Stimulated activated CD4-positive, alpha-beta T cell treated with anti-CD3 and anti-CD28 coated beads, Interleukin-4, amount 100 ng/mL, for 48 hours (primary cell): ENCODE measurements at regions not wholly inside any gene's neighbourhood (a gene's known extent, or its start where the extent isn't known, plus 50 kb on each side); places are given as distances from the start of the nearest gene placed in this dataset.

ENCODE experiments used
- DNase-seq, 2 donors: peaks; one replicate each; pipeline ENCODE4 v3.0.0-alpha.2; 2020; ENCODE audit warnings: low read depth in 2 of 2

DNA sequence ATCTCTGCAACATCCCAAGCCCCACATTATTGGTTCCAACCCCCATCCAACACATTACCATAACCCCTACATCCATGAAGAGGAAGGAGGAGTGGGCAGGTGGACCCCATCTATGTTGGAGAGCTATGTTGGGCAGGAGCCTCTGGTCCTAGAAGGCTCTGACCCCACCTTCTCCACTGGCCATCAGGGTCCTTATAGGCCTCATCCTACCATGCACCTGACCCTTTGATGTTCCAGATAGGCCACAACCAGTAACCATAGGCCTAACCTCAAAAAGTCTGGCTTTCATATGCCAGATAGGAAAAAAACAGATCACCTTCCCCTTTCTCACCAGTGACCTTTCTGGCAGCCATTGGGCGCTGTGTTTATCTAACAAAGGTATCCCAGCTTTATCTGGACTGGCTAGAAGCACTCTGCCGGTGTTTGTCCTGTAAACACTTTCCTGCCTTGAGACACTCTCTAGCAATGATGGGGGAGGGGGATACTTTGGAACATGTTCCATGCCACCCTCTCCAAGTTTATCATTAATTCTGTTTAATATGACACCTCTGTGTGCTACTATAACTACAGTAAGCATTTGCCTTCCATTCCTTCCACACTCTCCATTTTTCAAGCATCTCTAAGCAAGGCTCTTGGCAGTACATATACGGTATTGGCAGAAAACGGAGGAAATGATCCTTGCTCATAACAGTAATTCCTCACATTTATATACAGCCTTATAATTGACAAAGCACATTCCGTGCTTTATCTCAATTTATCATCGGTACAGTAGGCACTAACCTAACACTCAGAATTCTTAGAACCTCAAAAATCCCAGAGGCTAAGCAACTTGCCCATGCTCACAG lies 377.1 kb downstream of the VPS13C start:
- DNase-seq, result no peak

DNA sequence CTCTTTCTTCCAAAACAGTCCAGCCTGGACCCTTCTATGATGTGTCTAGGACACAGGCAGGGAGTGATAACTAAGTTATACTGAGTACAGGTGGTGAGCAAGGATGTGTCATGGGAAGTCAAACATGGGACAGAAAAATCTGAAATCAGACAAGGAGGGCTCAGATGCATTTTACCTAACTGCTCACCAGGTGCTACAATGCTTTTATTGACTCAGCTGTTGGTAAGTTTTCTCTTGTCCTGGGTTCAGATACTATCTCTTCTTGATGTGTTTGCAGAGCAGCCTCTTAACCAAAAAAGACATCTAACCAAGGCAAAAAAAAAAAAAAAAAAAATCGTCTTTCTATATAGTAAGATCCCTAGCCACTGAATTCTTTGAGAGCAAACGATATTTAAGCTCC lies 378.6 kb downstream of the VPS13C start:
- DNase-seq, result no peak

DNA sequence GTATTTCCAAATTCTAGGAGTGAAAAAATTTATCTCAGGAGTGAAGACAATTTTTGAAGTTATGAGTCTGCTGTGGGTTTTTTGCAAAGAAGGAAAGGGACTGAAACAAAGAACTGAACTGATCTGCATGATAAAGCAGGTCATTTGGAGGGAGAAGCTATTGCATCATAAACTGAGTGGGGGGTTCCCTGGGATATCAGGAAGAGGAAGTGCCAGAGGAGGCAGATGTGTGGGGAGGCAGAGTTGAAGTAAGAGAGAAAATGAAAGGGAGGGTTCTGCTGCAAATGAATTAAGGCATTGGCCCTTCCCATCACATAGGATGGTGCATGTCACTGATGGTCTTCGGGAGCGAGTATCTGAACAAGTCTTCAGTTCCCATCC lies 379.2 kb downstream of the VPS13C start:
- no peak for DNase-seq

DNA sequence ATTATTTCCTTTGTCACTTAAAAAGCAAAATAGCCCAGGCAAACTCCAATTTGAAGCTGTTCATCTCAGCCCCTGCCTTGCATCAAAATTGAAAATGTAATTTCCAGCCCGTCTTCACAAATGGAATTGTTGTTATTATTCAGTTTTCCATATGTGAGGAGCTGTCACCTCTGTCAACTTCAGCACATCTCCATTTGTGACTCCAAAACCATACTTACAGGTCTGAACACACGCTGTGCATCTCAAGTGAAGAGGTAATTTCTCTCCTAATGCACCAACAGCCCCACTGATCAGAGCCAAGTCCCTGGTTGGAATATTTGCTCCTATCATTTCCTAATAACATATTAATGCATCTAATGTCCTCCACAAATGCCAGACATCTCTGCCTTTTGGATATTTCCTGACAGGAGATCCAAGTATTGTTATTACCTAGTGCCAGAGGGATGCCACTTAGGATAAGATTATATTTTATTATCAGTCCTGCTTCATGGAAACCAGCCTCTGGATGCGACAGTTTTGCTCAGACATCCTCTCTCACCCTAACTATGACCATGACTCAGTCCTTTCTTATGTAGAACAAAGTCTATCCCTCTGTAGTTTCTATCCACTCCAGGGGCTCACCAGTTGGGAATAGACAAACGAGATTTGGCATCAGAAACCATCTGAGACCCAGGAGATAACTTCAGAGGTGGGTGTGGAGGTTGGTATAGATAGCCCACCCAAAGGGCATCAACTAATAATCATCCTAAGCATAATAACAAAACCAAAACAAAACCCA lies 379.8 kb downstream of the VPS13C start:
- DNase-seq, result no peak

DNA sequence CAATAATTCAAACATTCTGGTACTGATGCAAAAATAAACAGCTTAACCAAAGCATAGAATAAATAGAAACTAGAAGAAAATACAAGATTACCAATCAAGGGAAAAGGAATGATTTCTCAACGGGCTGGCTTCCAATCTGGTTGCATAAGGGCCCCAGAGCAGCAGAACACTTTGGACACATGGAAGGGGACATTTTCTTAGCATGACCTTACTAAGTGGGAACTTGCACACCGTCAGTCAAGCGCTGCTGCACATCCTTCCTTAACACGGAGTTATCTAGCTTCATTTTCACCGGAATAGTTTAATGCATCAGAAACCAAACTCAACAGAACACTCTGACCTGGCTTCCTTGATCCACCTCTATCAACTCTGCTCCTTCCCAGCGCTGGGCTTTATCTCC lies 388.5 kb downstream of the VPS13C start:
- DNase-seq, result no peak

DNA sequence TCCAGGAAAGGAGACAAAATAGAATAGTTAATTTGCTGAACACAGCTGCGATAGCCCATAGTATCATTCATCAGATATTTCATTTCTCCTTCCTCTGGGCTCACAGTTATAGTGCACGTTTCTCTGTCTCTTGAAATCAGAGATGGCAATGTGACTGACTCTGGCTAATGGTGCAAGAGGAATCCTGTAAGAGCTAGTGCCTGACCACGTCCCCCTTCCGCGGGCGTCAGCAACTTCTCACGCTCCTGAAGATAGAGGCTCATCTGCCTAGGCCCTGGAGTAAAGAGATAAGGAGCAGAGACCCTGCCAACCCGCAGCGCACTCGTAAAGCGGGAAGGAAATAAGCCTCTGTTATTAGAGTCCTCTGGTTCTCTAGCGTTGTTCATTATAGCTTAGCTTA lies 391.8 kb downstream of the VPS13C start:
- DNase-seq, result no peak

DNA sequence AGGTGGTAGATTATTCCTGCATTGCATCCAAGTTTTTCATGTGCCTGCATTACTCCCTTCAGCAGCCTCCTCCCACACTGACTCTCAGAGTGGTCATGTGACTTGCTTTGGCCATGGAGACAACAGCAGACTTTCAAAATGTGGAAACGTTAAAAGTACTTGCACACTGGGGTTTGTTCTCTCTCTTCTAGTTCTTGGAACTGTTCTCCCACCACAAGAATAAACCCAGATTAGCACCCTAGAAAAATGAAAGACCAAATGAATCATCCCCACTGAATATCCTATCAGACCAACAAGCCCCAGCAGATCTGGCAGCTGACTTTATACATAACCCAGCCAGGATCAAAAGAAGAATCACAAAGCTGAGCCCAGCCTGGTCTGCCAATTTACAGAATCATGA lies 398.5 kb downstream of the VPS13C start:
- no peak for DNase-seq

DNA sequence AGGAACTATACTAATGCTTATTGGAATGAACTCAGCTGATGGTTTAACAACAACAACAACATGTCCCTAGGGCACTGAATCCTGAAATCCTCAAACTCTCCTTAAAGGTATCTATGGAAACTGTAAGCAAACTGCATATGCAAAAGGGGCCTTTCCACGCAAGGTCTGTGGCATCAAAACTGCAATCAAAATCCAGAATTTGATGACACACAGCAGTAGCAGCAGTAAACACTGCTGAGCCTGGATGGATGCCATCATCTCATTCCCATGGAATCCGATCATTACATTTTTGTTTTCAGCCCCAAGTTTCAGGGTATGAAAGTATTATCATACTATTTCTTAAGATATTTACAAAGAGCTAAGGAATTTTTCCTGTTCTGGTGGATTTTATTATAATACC lies 399.7 kb downstream of the VPS13C start:
- DNase-seq, result no peak

DNA sequence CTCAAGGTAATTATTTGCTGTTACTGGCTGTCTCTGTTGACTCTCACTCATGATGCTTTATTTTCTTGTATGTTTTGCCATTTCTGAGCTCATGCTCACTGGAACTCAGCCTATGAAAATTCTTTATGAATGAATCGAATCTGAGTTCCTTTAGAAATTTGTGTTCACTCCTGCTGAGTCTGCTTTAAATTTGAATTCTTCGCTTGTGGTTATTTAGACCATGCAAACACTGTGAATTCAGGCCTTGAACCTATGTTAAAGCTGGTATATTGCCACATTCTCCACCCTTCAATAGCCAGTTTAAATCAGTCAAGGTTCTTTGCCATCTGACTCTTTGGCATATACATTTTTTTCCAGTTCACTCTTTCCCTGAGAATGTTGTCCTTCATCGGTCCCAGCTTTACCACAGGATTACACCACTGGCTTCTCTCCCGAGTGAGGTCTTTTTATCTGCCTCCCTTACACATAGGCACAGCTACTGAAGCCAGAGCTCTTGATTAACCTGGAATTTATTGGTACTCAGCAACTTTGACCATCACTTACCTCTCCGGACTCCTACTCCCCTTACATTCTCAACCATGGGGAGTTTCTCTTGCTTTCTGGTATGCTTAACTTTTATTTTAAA lies 400.6 kb downstream of the VPS13C start:
- no peak for DNase-seq

DNA sequence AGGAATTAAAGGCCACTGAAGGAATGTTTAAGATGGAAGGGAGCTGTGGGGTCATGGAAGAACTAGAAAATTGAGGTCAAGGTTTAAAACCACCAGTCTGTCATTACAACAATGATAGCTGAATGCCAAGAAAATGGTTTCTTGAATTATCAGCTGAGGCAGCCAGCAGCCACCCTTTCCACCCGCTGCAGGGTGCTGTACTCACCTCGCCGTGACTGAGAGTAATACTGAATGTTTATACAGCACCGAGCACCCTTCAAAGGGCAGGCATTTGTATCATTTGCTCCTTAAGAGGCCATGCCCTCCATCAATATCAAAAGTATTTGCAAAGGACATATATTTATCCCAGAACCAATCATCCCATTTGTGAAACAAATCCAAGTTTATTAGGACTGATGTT lies 402.8 kb downstream of the VPS13C start:
- no peak for DNase-seq

DNA sequence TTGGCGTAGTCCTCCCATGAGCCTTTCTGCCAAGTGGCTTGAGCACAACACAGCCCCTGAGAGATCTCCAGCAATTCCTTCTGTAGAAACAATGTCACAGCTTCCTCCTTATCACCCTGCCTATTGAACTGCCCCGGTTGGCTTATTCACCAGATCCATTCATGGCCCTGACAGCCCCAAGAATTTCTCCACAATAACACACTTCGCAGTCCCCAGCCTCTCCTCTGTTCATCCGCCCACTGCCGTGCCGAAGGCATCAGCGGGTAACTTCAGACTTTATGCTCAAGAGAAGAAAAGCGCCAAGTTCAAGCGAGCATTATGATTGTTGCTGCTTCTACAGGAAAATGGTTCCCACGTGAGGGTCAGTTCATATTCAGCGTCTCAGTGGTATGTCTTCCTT lies 403.9 kb downstream of the VPS13C start:
- DNase-seq, result no peak

DNA sequence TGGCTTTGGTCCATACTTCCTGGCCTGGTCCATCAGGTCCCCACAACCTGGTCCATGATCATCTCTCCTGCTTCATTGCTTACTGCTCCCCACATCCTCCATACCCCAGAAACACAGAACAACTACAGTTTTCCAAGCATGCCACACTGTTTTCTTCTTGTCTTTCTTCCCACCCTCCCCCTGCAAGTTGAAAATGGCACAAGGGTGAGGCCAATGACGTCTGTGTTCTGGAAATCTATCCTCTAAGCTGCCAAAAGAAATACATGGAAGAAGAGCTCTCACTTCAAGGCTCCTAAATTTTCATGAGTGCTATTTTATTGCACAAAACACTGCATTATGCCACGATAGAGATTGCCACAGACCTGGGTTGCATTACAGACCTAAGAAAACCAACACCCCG lies 404.4 kb downstream of the VPS13C start:
- no peak for DNase-seq

DNA sequence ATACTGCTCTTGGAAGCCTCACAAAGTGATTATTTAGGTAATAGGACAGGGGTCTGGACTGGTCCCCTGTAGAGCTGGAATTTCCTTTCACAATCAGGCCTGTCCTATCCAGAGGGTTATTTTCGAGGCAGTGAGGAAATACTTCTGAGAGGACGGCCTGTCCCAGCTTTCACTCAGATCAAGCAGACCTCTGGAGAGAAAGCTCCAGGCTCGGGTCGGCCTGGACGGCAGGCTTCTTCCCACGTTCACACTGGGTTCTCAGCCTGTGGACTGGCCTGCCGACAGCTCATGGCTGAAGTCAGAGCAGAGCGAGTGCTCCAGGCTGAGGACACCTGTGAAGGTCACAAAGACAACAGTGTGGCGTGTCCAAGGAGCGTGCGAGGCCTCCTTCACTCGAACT lies 405.3 kb downstream of the VPS13C start:
- DNase-seq, result no peak

DNA sequence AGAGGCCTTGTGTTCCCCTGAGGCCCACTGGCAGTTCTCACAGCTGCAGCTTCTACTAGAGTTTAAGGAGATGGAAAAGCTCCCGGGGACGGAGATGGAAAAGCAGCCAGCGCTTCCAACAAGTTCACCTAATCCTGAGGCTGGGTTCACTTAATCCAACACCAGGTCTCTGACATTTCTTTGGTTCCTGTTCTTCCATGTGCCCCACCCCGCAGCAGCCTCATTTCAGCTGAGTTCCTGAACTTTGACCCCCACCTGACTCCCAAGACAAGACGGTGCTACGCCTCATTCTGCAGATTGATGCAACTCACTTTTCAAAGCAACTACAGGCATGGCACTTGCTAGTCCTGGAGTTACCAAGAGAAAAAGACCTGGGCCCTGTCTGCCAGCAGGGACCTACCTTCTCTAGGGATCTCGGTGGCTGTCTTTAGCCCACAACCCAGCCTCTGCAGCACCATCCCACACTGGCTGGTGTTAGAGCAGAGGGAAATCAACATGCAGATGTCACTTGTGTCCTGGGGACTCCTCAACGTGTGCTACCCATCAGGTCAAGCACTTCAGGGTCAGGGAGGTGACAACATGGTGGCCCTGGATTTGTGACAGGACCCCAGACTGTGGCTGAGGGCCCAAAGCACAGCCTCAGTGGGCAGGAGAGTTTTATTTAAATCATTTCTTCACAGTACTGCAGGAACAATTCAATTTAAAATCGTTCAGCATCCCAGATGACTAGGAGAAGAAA lies 406.1 kb downstream of the VPS13C start:
- no peak for DNase-seq

DNA sequence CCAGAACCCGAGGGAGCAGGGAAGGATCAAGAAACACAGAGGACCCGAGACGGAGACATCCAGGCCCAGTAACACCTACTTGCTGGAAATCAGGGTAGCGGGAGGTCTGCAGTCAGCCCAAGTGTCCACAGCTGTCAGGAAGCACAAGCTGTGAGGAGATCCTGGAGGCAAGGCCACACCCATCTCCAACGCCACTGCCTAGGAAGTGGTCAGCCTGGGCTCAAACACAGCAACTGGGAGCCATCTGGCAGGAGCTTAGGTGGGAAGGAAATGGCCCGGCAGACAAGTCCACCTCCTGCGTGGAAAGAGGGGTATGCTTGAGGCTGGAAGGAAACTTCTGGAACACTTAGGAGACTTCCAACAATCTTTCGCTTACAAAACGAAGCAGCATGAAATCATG lies 407.1 kb downstream of the VPS13C start:
- DNase-seq, result no peak

DNA sequence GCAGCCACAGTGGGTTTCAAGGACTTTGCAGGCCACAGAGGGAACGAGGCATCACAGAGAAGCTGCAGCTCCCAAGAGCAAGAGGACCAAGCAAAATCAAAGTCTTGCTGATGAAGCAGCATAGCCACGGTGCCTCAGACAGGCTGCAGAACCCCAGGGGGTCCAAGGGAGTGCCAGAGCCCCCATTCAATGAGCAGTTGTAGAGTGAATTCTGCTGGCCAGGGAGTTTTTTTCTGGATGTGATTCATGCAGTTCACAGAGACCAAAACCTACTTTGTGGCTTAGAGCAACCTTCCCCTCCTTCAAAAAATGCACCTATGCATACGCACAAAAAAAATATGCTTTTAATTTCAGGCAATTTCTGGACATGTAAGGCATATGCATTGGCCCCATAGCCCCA lies 409.0 kb downstream of the VPS13C start:
- DNase-seq, result no peak

DNA sequence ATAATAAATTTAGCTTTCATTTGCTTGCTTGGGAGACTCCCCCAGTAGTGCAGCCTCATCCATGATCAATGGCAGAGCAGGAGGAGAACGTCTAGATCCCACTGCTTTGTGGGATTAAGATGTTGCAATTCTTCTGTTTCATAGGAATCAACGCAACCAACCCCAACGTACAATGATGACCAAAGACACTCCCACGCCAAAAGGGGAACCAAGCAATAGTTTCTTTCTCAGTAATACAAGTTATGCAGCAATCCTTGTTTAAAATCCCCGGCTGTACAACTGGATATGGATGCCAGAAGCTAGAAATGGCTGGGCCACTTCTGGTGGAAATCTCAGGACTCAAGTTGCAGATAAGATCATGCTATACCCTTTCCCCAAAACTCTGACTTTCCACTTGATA lies 411.2 kb downstream of the VPS13C start:
- no peak for DNase-seq

DNA sequence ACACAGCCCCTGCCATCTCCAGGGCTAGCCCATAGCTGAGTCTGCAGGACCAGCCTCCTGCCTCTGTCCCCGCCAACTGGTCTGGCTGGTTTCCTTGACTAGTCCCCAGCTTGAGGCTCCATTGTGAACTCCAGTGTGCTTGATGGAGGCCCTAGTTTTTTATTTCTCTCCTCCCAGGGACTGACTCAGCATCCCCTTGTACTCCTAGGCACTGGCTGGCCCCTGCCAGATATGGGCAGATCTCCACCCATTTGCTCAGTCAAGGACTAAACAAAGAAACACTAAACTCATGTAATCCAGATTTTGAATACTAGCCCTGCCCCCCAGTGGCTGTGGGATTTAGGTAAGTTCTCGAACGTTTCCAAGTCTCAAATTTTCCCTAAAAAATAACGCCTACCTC lies 415.4 kb upstream of the RORA start:
- DNase-seq, result no peak

DNA sequence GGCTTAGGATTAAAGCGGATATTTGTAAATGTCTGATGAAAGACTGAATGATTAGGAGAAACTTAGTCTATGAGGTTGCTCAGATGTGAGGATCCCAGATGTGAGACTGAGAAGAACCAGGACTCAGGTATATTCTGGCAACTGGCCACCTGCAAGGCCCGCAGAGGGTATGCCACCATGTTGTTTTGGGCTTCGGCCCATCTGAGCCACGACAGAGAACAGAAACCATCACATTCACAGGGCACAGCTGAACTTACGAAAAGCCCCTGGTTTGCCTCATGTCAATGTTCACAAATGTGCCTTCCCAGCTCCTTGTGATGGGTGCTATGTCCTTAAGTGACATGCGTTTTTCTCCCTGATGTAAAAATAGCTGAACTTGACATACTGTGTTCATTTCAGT lies 412.5 kb upstream of the RORA start:
- DNase-seq, result no peak

DNA sequence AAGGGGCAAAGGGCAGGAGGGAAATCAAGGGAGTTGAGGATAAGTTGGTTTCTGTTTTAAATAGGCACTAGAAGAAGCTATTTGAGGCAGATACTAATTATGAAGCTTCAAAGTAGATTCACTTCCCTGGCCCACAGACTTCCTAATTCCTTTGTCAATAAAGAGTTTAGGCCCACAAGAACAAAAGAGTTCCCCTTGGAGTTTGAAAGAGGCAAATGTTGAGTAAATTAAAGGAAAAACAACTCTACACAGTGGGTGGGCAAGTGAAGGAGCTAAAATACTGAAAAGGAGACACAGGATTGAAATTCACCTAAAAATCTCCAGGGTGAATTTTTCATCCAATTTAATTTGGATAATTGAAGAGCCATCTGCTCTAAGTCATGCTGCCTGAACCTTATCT lies 411.7 kb upstream of the RORA start:
- no peak for DNase-seq

DNA sequence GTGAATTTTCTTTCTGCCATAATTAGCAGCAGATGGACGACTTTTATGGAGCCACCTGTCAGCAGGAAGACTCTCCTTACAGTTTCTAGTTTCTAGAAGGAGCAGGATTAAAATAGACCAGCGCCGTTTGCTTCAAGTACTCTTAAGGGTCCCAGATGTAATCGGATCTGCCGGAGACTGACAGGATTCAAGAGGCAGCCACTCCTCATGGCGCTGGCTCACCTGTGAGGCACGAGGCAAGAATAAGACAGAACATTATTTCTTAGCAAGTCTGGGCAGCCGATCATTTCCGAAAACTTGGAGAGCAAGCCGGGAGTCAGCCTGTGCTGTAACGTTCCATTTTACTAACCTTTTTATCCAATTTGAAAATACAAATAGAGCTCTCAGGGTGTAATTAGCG lies 410.4 kb upstream of the RORA start:
- DNase-seq, result no peak

DNA sequence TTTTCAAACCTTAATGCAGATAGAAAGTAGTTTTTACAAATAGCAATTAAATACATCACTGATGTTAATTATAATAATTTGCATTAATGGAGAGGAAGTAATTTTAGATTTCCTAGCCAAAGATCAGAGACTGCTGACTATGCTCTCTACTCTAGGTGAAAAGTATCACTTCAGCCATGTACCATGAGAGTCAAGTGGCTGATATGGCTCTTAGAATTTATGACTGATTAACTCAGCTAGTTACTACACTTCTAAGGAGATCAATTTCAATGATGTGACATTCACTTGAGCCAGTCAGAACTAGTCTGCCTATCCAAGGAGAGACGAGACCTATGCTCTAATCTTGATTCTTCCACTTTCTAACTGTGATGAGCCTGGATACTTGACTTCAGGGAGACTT lies 405.7 kb upstream of the RORA start:
- DNase-seq, result no peak
